A673 (cell line): ENCODE measurements at regions not wholly inside any gene's neighbourhood (a gene's known extent, or its start where the extent isn't known, plus 50 kb on each side); places are given as distances from the start of the nearest gene placed in this dataset.

Experiments used
- BruUV-seq: library from RNA; stranded (reverse); fragments of 400-500 nt; replicated peaks from 2 replicates; lab custom pipeline; 2021; lab: Mats Ljungman, UMichigan
- CTCF ChIA-PET: fragments of 300-600 bp; sonication (Branson Sonifier 250); formaldehyde crosslinking; loops from one replicate; lab custom pipeline; 2022; ENCODE audit warnings: antibody characterized with exemption; lab: Charles Lee
- POLR2A ChIA-PET: fragments of 300-600 bp; sonication (Branson Sonifier 250); formaldehyde crosslinking; loops from one replicate; lab custom pipeline; 2022; ENCODE audit warnings: antibody characterized with exemption; ENCODE audit not compliant: low non-redundant PET; lab: Charles Lee
- DNase-seq: peaks from one replicate; pipeline ENCODE4 v3.0.0-alpha.2; 2015; ENCODE audit warnings: low spot score
- H3K27ac ChIP-seq: fragments of 200-600 bp; sonication (generic); 2 replicates; pipeline ENCODE4 v1.5.1; 2016; ENCODE audit warnings: mixed run types, low read depth, mild to moderate bottlenecking, mixed read lengths, antibody characterized with exemption, low read length; ENCODE audit not compliant: poor library complexity, severe bottlenecking
- H3K27me3 ChIP-seq: fragments of 200-600 bp; sonication (generic); replicated peaks from 2 replicates; pipeline ENCODE4 v1.6.1; 2017; ENCODE audit warnings: mixed run types, low read depth, mild to moderate bottlenecking, mixed read lengths, antibody characterized with exemption, low read length; ENCODE audit not compliant: insufficient read depth, poor library complexity
- H3K36me3 ChIP-seq: fragments of 200-600 bp; sonication (generic); 2 replicates; pipeline ENCODE4 v1.6.1; 2016; ENCODE audit warnings: mixed run types, mild to moderate bottlenecking, mixed read lengths, antibody characterized with exemption, low read length; ENCODE audit not compliant: insufficient read depth, poor library complexity, severe bottlenecking
- H3K4me1 ChIP-seq: fragments of 200-600 bp; sonication (generic); 2 replicates; pipeline ENCODE4 v1.6.1; 2017; ENCODE audit warnings: mixed run types, mild to moderate bottlenecking, mixed read lengths, antibody characterized with exemption, low read length; ENCODE audit not compliant: insufficient read depth, poor library complexity, severe bottlenecking
- H3K4me3 ChIP-seq: fragments of 200-600 bp; sonication (generic); 2 replicates; pipeline ENCODE4 v1.5.1; 2016; ENCODE audit warnings: low read depth, mixed run types, mild to moderate bottlenecking, mixed read lengths, low read length; ENCODE audit not compliant: poor library complexity, severe bottlenecking
- H3K9me3 ChIP-seq: fragments of 200-600 bp; sonication (generic); 2 replicates; pipeline ENCODE4 v1.6.1; 2016; ENCODE audit warnings: mixed run types, low read depth, mild to moderate bottlenecking, mixed read lengths, antibody characterized with exemption, low read length; ENCODE audit not compliant: poor library complexity, severe bottlenecking
- EZH2 ChIP-seq: fragments of 200-600 bp; sonication (generic); IDR thresholded peaks from 2 replicates; pipeline ENCODE4 v1.6.1; 2017; ENCODE audit warnings: borderline replicate concordance, low read depth, mild to moderate bottlenecking, mixed read lengths, antibody characterized with exemption, low read length; ENCODE audit not compliant: poor library complexity, severe bottlenecking
- intact Hi-C: fragments of 100-400 bp; cut with micrococcal nuclease; formaldehyde crosslinking; loops from one replicate; pipeline ENCODE4 v1.10.0; 2022; ENCODE audit not compliant: unreplicated experiment
- TF ChIP-seq, protein P1 (sequence below): fragments of 300-800, 200-600 bp; sonication (generic); conservative IDR thresholded peaks from 2 replicates; pipeline ENCODE4 v1.5.1; 2017; ENCODE audit warnings: low read depth, mild to moderate bottlenecking, antibody characterized with exemption, low read length, moderate library complexity, mixed read lengths

- no TSS peak for BruUV-seq
- H3K27me3 ChIP-seq: no peaks in the 10 kb centered on the region
- intact Hi-C loops: no loop called here
- no peak overlapping the region for H3K27ac ChIP-seq
- H3K36me3 ChIP-seq: no peaks in the 10 kb centered on the region
- DNase-seq: no peak
- TF ChIP-seq, protein P1, sequence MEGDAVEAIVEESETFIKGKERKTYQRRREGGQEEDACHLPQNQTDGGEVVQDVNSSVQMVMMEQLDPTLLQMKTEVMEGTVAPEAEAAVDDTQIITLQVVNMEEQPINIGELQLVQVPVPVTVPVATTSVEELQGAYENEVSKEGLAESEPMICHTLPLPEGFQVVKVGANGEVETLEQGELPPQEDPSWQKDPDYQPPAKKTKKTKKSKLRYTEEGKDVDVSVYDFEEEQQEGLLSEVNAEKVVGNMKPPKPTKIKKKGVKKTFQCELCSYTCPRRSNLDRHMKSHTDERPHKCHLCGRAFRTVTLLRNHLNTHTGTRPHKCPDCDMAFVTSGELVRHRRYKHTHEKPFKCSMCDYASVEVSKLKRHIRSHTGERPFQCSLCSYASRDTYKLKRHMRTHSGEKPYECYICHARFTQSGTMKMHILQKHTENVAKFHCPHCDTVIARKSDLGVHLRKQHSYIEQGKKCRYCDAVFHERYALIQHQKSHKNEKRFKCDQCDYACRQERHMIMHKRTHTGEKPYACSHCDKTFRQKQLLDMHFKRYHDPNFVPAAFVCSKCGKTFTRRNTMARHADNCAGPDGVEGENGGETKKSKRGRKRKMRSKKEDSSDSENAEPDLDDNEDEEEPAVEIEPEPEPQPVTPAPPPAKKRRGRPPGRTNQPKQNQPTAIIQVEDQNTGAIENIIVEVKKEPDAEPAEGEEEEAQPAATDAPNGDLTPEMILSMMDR: no peak
- no peak for TF ChIP-seq EZH2
- H3K4me3 ChIP-seq: peak overlapping the region; percentile 10
- H3K4me1 ChIP-seq: no peaks in the 10 kb centered on the region
- H3K9me3 ChIP-seq: no peaks in the 10 kb centered on the region
- ChIA-PET CTCF (no interaction called here), POLR2A (no interaction called here)
These were observed 83.5 kb upstream of the INSIG1 start for GRCh38 chr7:155213955-155214740.

- Histone ChIP-seq H3K27me3 (no peaks in the 10 kb centered on the region), H3K27ac (no peak overlapping the region), H3K36me3 (no peaks in the 10 kb centered on the region), H3K4me3 (no peak overlapping the region), H3K4me1 (no peaks in the 10 kb centered on the region), H3K9me3 (no peaks in the 10 kb centered on the region)
- no peak for DNase-seq
- no peak for TF ChIP-seq EZH2
- TF ChIP-seq, protein P1: no peak
- BruUV-seq: no TSS peak
- ChIA-PET POLR2A (no interaction called here), CTCF (no interaction called here)
- intact Hi-C loops: no loop called here
These were observed 81.9 kb upstream of the INSIG1 start for GRCh38 chr7:155215576-155216325.

DNA sequence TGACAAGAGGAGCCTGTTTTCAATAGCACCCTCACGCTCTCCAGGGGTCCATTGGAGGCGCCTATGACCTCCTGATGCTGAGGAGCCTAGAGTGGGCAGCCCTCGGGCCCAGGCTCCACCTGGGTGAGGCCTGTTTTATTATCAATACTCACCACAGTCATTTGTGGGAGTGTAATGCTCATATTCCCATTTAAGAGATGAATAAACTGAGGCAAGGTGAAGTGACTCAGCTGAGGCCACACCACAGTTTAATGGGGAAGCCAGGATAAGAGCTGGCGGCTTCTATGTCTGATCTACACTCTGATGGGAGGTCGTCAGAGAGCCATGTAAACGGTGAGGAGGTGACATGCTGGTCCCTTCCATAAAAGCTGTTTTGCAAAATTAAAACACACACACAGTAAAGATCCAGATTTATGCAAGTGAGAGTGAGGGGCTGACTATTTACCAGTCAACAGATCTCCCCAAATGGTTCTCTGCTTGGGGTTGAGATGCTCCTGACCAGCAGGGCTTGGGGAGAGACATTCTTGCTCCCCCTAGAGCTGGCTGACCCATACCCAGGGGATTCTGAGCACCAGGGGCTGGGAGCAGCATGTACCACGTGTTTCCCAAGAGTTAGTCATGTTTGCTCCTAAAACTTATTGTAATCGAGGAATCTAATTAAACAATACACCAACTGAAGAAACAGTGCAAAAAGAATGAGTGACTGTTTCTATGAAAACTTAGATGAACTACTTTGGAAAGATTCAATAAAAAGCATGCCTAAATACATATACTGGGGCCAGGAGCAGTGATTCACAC is 81.0 kb upstream of the INSIG1 start:
- CTCF ChIA-PET: no interaction called here
- no peaks in the 10 kb centered on the region for H3K9me3 ChIP-seq
- no peaks in the 10 kb centered on the region for H3K36me3 ChIP-seq
- H3K4me3 ChIP-seq: no peak overlapping the region
- no peaks in the 10 kb centered on the region for H3K27me3 ChIP-seq
- no peak overlapping the region for H3K27ac ChIP-seq
- BruUV-seq: no TSS peak
- TF ChIP-seq EZH2: no peak
- TF ChIP-seq, protein P1: no peak
- no peaks in the 10 kb centered on the region for H3K4me1 ChIP-seq
- no peak for DNase-seq
- intact Hi-C loops: no loop called here
- POLR2A ChIA-PET: no interaction called here
